Right ventricle myocardium inferior (tissue), 1 donor: ENCODE measurements at regions not wholly inside any gene's neighbourhood (a gene's known extent, or its start where the extent isn't known, plus 50 kb on each side); places are given as distances from the start of the nearest gene placed in this dataset.

ENCODE experiments used
- ATAC-seq: fragments of 200-7000 bp; cut with Tn5 transposase; one replicate; pipeline ENCODE4 v1.9.1; 2020; ENCODE audit warnings: mild to moderate bottlenecking, moderate library complexity
- DNase-seq: peaks from one replicate; pipeline ENCODE4 v3.0.0; 2021; ENCODE audit errors: missing footprints
- intact Hi-C: fragments of 100-400 bp; cut with DNase I; formaldehyde crosslinking; loops from one replicate; pipeline ENCODE4 v1.11.0; 2022
- donor health status: DM: no; HTN: yes; CAD: no; lungs with severe emphysema.

- intact Hi-C loops, result no loop called here
- DNase-seq, result no peak
- no peak for ATAC-seq
Measured at GRCh38 chr4:126719852-126720251, 912.9 kb upstream of the INTU start.

- ATAC-seq (no peak), DNase-seq (no peak)
- intact Hi-C loops, result no loop called here
Measured at GRCh38 chr4:126725906-126726305, 906.9 kb upstream of the INTU start.

GRCh38 chr4:126727461-126727860 lies 905.3 kb upstream of the INTU start:
- DNase-seq (no peak), ATAC-seq (no peak)
- intact Hi-C loops, result no loop called here

- no peak for ATAC-seq
- no peak for DNase-seq
- intact Hi-C loops, result no loop called here
Measured at GRCh38 chr4:126731062-126731461, 901.7 kb upstream of the INTU start.

- ATAC-seq, result no peak
- no peak for DNase-seq
- intact Hi-C loops, result no loop called here
Measured at GRCh38 chr4:126733301-126733700, 899.5 kb upstream of the INTU start.

- intact Hi-C loops, result no loop called here
- DNase-seq, result no peak
- ATAC-seq, result no peak
Measured at GRCh38 chr4:126734465-126734864, 898.3 kb upstream of the INTU start.

- no peak for DNase-seq
- intact Hi-C loops, result no loop called here
- ATAC-seq, result no peak
Measured at GRCh38 chr4:126735294-126736132, 897.2 kb upstream of the INTU start.

GRCh38 chr4:126736133-126736518 lies 896.6 kb upstream of the INTU start:
- no peak for DNase-seq
- intact Hi-C loops, result no loop called here
- no peak for ATAC-seq

GRCh38 chr4:126737899-126738526 lies 894.7 kb upstream of the INTU start:
- intact Hi-C loops, result no loop called here
- DNase-seq (no peak), ATAC-seq (no peak)

GRCh38 chr4:126738527-126738923 lies 894.2 kb upstream of the INTU start:
- ATAC-seq (no peak), DNase-seq (no peak)
- intact Hi-C loops, result no loop called here

- no peak for ATAC-seq
- DNase-seq, result no peak
- intact Hi-C loops, result no loop called here
Measured at GRCh38 chr4:126738926-126739325, 893.8 kb upstream of the INTU start.

GRCh38 chr4:126740687-126741086 lies 892.1 kb upstream of the INTU start:
- no peak for ATAC-seq
- intact Hi-C loops, result no loop called here
- no peak for DNase-seq

- ATAC-seq, result no peak
- DNase-seq, result no peak
- intact Hi-C loops, result no loop called here
Measured at GRCh38 chr4:126742048-126742447, 890.7 kb upstream of the INTU start.

GRCh38 chr4:126742885-126743284 lies 889.9 kb upstream of the INTU start:
- ATAC-seq, result no peak

GRCh38 chr4:126748736-126749135 lies 884.0 kb upstream of the INTU start:
- DNase-seq (no peak), ATAC-seq (no peak)
- intact Hi-C loops, result no loop called here

More at GRCh38 chr4:126742885-126743284, 889.9 kb upstream of the INTU start:
- intact Hi-C loops, result no loop called here
- DNase-seq, result no peak

- DNase-seq, result no peak
- intact Hi-C loops, result no loop called here
- ATAC-seq, result peak; percentile 95
Measured at GRCh38 chr4:126750723-126751122, 882.0 kb upstream of the INTU start.

- DNase-seq (no peak), ATAC-seq (no peak)
- intact Hi-C loops, result no loop called here
Measured at GRCh38 chr4:126752126-126752525, 880.6 kb upstream of the INTU start.

- intact Hi-C loops, result no loop called here
- DNase-seq (no peak), ATAC-seq (no peak)
Measured at GRCh38 chr4:126752702-126753101, 880.1 kb upstream of the INTU start.

GRCh38 chr4:126753592-126753991 lies 879.2 kb upstream of the INTU start:
- intact Hi-C loops, result no loop called here

GRCh38 chr4:126755506-126755905 lies 877.3 kb upstream of the INTU start:
- DNase-seq (no peak), ATAC-seq (no peak)
- intact Hi-C loops, result no loop called here

More at GRCh38 chr4:126753592-126753991, 879.2 kb upstream of the INTU start:
- ATAC-seq, result no peak
- DNase-seq, result no peak
